Endodermal cell (in vitro differentiated cells): ENCODE measurements at regions not wholly inside any gene's neighbourhood (a gene's known extent, or its start where the extent isn't known, plus 50 kb on each side); places are given as distances from the start of the nearest gene placed in this dataset.

ENCODE experiments used
- DNase-seq: peaks from one replicate; pipeline ENCODE4 v3.0.0-alpha.2; 2017
- H3K27ac ChIP-seq: 2 replicates; pipeline ENCODE4 v1.5.1; 2013; ENCODE audit warnings: mild to moderate bottlenecking, low read depth, low read length, moderate library complexity
- H3K27me3 ChIP-seq: 2 replicates; pipeline ENCODE4 v1.6.1; 2013; ENCODE audit warnings: mild to moderate bottlenecking, low read length, moderate library complexity; ENCODE audit not compliant: insufficient read depth, control insufficient read depth, poor library complexity, severe bottlenecking
- H3K36me3 ChIP-seq: 2 replicates; pipeline ENCODE4 v1.7.0; 2013; ENCODE audit warnings: mild to moderate bottlenecking, low read length, moderate library complexity; ENCODE audit not compliant: control insufficient read depth, insufficient read depth
- H3K4me1 ChIP-seq: one replicate; pipeline ENCODE4 v1.7.0; 2013; ENCODE audit warnings: low read length; ENCODE audit not compliant: control insufficient read depth, insufficient read depth
- H3K4me3 ChIP-seq: 2 replicates; pipeline ENCODE4 v1.5.1; 2013; ENCODE audit warnings: mild to moderate bottlenecking, low read length, moderate library complexity
- H3K9ac ChIP-seq: 2 replicates; pipeline ENCODE4 v1.6.1; 2013; ENCODE audit warnings: mild to moderate bottlenecking, low read length, moderate library complexity; ENCODE audit not compliant: poor library complexity, severe bottlenecking; ENCODE audit errors: extremely low read depth
- H3K9me3 ChIP-seq: 2 replicates; pipeline ENCODE4 v1.6.1; 2013; ENCODE audit warnings: mild to moderate bottlenecking, low read length, moderate library complexity; ENCODE audit not compliant: control insufficient read depth
- H3K27ac Mint-ChIP-seq: 2 replicates; pipeline ENCODE4 v1.8.0; 2020; ENCODE audit warnings: mixed read lengths
- H3K27me3 Mint-ChIP-seq: 2 replicates; pipeline ENCODE4 v1.8.0; 2021; ENCODE audit warnings: mild to moderate bottlenecking, mixed read lengths; ENCODE audit not compliant: insufficient read depth
- H3K36me3 Mint-ChIP-seq: 2 replicates; pipeline ENCODE4 v1.8.0; 2020; ENCODE audit warnings: low read depth, mixed read lengths
- H3K4me1 Mint-ChIP-seq: 2 replicates; pipeline ENCODE4 v1.8.0; 2020; ENCODE audit warnings: mixed read lengths
- H3K4me3 Mint-ChIP-seq: 2 replicates; pipeline ENCODE4 v1.8.0; 2020; ENCODE audit warnings: mild to moderate bottlenecking, moderate library complexity, mixed read lengths
- H3K9me3 Mint-ChIP-seq: 2 replicates; pipeline ENCODE4 v1.8.0; 2020; ENCODE audit warnings: mild to moderate bottlenecking, mixed read lengths
- WGBS, 2 experiments: methylation state at CpG; one replicate each; pipeline versions ENCODE4 v1.1.5 to v1.1.7; 2013; ENCODE audit warnings: missing lambda C conversion rate in 2 of 2, mixed read lengths in 1 of 2; ENCODE audit not compliant: insufficient coverage in 1 of 2, insufficient read length in 1 of 2; 5-methylcytosine and 5-hydroxymethylcytosine counted together
- TF ChIP-seq, protein P1 (sequence below): fragments of 200-600 bp; sonication (generic); conservative IDR thresholded peaks from 2 replicates; pipeline ENCODE4 v1.5.0; 2021; ENCODE audit warnings: antibody characterized with exemption, mild to moderate bottlenecking

DNA sequence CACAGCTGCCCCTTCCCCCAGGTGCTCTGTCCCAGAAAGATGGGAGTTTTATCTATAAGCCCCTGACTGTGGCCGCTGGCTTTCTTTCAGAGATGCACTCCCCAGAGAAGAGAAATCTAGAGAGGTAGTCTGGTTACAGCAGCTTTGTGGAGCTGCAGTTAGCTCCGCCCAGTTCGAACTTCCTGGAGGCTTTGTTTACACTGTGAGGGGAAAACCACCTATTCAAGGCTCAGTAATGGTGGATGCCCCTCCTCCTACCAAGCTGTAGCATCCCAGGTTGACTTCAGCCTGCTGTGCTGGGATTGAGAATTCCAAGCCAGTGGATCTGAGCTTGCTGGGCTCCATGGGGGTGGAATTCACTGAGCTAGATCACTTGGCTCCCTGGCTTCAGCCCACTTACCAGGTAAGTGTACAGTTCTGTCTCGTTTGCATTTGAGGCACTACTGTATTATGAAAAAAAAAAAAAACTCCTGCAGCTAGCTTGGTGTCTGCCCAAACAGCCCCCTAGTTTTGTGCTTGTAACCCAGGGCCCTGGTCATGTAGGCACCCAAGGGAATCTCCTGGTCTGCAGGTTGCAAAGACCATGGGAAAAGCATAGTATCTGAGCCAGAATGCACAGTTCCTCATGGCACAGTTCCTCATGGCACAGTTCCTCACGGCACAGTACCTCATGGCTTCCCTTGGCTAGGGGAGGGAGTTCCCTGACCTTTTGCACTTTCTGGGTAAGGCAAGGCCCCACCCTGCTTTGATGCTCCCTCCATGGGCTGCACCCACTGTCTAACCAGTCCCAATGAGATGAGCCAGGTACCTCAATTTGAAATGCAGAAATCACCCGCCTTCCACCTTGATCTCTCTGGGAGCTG, 275.0 kb downstream of the CENPW start:
- Histone ChIP-seq H3K9ac (no peak overlapping the region), H3K4me1 (no peaks in the 10 kb centered on the region), H3K27me3 (no peaks in the 10 kb centered on the region), H3K4me3 (no peak overlapping the region), H3K36me3 (no peaks in the 10 kb centered on the region), H3K27ac (no peak overlapping the region), H3K9me3 (no peaks in the 10 kb centered on the region)
- Mint-ChIP-seq H3K27me3 (no peaks in the 10 kb centered on the region), H3K36me3 (no peaks in the 10 kb centered on the region), H3K9me3 (peaks cover 17% of the 10 kb centered on the region), H3K4me3 (no peak overlapping the region), H3K27ac (no peak overlapping the region), H3K4me1 (no peaks in the 10 kb centered on the region)
- 84 to 90% methylated on average over 3 to 6 of the region's 6 CpGs for WGBS, 2 experiments
- DNase-seq = peak; percentile 81
- TF ChIP-seq, protein P1, sequence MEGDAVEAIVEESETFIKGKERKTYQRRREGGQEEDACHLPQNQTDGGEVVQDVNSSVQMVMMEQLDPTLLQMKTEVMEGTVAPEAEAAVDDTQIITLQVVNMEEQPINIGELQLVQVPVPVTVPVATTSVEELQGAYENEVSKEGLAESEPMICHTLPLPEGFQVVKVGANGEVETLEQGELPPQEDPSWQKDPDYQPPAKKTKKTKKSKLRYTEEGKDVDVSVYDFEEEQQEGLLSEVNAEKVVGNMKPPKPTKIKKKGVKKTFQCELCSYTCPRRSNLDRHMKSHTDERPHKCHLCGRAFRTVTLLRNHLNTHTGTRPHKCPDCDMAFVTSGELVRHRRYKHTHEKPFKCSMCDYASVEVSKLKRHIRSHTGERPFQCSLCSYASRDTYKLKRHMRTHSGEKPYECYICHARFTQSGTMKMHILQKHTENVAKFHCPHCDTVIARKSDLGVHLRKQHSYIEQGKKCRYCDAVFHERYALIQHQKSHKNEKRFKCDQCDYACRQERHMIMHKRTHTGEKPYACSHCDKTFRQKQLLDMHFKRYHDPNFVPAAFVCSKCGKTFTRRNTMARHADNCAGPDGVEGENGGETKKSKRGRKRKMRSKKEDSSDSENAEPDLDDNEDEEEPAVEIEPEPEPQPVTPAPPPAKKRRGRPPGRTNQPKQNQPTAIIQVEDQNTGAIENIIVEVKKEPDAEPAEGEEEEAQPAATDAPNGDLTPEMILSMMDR = no peak

DNA sequence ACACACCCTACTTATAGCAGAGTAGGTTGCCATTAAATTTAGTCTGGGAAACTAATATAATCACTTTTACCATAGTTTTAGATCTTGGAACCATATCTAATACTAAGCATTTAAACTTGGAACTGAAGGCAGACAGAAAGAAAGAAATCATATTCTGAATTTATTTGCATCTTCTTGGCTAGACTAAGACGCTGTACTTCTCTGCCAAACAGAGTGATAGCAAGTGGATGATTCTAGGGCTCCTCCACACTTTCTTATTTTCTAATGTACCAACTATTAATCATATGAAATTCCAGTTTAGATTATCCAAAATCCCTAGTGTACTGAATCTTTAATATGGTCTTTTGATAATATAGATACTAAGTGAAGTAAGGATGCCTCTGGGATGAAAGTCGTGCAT, 277.0 kb downstream of the CENPW start:
- Histone ChIP-seq H3K36me3 (no peaks in the 10 kb centered on the region), H3K27ac (no peak overlapping the region), H3K9ac (no peak overlapping the region), H3K4me1 (no peaks in the 10 kb centered on the region), H3K9me3 (no peaks in the 10 kb centered on the region), H3K4me3 (no peak overlapping the region), H3K27me3 (no peaks in the 10 kb centered on the region)
- Mint-ChIP-seq H3K27me3 (no peaks in the 10 kb centered on the region), H3K36me3 (no peaks in the 10 kb centered on the region), H3K4me3 (no peak overlapping the region), H3K4me1 (no peaks in the 10 kb centered on the region), H3K27ac (no peak overlapping the region), H3K9me3 (peaks cover 7% of the 10 kb centered on the region)
- 97 to 100% methylated on average over 1 to 2 of the region's 2 CpGs for WGBS, 2 experiments
- TF ChIP-seq, protein P1 = no peak
- DNase-seq = no peak

DNA sequence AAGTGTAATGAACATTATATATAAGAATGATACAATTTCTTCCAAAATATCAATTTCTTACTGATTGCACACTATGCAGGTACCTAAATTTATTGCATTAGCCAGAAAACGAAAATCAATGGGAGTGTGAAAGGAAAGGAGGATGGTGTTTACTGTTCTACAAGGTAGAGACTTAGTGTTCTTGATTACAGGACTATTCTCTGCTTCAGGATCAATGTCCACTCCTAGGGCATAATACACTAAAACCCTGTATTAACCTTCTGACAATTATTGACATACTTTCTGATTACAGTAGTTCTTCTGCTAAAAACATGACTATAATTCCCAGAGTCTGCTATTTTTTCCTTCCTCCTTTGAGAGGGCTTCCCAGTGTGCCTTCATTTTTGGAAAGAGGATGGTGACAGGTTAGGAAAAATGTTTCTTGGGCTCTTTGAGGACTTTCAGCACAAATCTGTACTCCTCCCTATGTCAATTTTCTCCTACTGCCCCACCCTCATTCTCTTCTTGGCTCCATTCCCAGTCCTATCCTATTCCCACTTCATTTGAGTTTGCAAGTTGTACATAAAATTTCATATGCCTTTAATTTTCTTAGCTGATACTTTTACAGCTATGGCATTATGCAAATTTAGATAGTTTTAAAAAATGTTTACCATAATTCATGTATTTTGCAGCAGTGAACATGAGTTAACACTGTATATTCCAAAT, 278.9 kb downstream of the CENPW start:
- no peak overlapping the region for H3K27ac Mint-ChIP-seq
- H3K9me3 Mint-ChIP-seq = no peaks in the 10 kb centered on the region
- whole genome bisulfite sequencing, 2 experiments = 88% methylated on average over 1 of the region's 1 CpG; no CpG with 5 or more reads in 1 of the 2 experiments
- Histone ChIP-seq H3K9me3 (no peaks in the 10 kb centered on the region), H3K4me1 (no peaks in the 10 kb centered on the region), H3K36me3 (no peaks in the 10 kb centered on the region), H3K27ac (no peak overlapping the region), H3K4me3 (no peak overlapping the region), H3K9ac (no peak overlapping the region), H3K27me3 (no peaks in the 10 kb centered on the region)
- DNase-seq = no peak
- no peak overlapping the region for H3K4me3 Mint-ChIP-seq
- no peaks in the 10 kb centered on the region for H3K36me3 Mint-ChIP-seq
- H3K27me3 Mint-ChIP-seq = no peaks in the 10 kb centered on the region
- TF ChIP-seq, protein P1 = no peak
- no peaks in the 10 kb centered on the region for H3K4me1 Mint-ChIP-seq
